Ishikawa (cell line): ENCODE measurements at regions not wholly inside any gene's neighbourhood (a gene's known extent, or its start where the extent isn't known, plus 50 kb on each side); places are given as distances from the start of the nearest gene placed in this dataset.

Experiments
- CEBPB ChIP-seq: IDR thresholded peaks from 2 replicates; pipeline ENCODE4 v1.6.1; 2012
- EP300 ChIP-seq: IDR thresholded peaks from 2 replicates; pipeline ENCODE4 v1.6.1; 2012; ENCODE audit warnings: borderline replicate concordance
- RAD21 ChIP-seq: IDR thresholded peaks from 2 replicates; pipeline ENCODE4 v1.6.1; 2012; ENCODE audit warnings: low read depth
- TCF12 ChIP-seq: IDR thresholded peaks from 2 replicates; pipeline ENCODE4 v1.6.1; 2012; ENCODE audit warnings: low read depth
- ZBTB7A ChIP-seq: IDR thresholded peaks from 2 replicates; pipeline ENCODE4 v1.6.1; 2012; ENCODE audit warnings: low read depth
- TF ChIP-seq, protein P1 (sequence below): IDR thresholded peaks from 2 replicates; pipeline ENCODE4 v1.6.1; 2012
- TF ChIP-seq, protein P2 (sequence below): IDR thresholded peaks from 2 replicates; pipeline ENCODE4 v1.6.1; 2012

DNA sequence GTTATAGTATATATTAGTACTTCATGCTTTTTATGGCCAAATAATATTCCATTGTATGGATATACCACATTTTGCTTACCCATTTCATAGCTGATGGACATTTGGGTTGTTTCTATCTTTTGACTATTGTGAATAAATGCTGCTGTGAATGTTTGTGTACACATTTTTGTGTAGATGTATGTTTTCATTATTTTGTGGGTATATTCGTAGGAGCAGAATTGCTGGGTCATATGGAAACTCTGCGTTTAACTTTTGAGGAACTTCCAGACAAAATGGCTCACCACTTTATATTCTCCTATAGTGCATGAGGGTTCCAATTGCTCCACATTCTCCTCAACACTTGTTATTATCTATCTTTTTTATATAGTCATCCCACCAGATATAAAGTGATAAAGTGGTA is 88.6 kb downstream of the CCT6B start:
- TF ChIP-seq, protein P1, sequence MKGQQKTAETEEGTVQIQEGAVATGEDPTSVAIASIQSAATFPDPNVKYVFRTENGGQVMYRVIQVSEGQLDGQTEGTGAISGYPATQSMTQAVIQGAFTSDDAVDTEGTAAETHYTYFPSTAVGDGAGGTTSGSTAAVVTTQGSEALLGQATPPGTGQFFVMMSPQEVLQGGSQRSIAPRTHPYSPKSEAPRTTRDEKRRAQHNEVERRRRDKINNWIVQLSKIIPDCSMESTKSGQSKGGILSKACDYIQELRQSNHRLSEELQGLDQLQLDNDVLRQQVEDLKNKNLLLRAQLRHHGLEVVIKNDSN, result no peak
- no peak for TF ChIP-seq CEBPB
- TF ChIP-seq, protein P2, sequence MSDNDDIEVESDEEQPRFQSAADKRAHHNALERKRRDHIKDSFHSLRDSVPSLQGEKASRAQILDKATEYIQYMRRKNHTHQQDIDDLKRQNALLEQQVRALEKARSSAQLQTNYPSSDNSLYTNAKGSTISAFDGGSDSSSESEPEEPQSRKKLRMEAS, result no peak
- no peak for TF ChIP-seq RAD21
- no peak for TF ChIP-seq EP300
- TF ChIP-seq TCF12, result no peak
- TF ChIP-seq ZBTB7A, result no peak
